HG03060 (cell line): ENCODE measurements at regions not wholly inside any gene's neighbourhood (a gene's known extent, or its start where the extent isn't known, plus 50 kb on each side); places are given as distances from the start of the nearest gene placed in this dataset.
"Not testable (repeated sequence)": the region's sequence is repeated elsewhere in the genome, so short reads cannot be mapped to it uniquely, and the experiment has no call there.

Experiments used
- ATAC-seq: cut with Tn5 transposase; IDR thresholded peaks from one replicate; pipeline ENCODE4 v1.9.1; 2021; ENCODE audit warnings: low read depth, moderate number of reproducible peaks; ENCODE audit not compliant: unreplicated experiment

DNA sequence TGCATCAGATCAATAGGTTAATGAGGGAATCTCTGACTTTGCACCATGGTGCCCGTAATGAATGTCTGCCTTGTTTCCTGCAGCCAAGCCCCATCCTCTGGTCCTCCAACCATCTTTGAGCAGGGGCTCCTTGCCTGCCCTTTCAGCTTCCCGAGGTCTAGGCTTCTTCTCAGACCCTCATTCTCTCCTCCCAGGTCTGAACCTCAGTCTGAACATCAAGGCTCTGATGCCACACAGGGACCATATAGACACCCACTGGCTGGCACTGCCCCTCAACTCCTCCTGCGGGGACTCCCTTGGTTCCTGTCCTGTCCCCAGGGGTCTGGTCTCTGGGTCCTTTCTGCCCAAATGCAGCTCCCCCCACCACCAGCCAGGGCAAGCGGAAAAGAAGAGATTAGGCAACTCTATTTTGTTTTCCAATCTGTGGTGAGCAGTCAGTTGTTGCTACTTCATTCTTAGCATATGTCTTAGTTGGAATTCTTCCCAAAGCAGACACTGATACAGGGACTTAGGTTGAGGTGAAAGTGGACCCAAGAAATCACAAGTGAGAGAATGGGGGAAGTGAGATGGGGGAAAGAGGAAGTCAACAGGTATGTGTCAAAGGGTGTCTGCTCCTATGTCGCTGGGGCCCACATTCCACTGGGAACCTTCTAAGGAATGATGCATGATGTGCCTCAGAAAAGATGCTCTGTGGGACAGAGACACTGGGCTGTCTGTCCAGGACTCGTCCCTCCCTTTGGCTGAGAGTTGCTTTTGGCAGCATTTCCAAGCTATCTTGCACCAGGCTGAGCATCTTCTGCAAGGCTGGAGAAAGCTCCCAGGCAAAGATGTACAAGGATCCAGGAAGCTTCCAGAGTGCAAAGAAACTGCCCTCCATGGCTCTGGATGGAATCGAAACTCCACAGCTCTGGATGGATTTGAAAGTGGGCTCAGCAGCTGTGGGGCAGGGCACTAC, 1096.5 kb upstream of the TMEM132C start:
- no peak for ATAC-seq

- no peak for ATAC-seq
Measured at GRCh38 chr12:127172861-127173260, 1094.1 kb upstream of the TMEM132C start.

DNA sequence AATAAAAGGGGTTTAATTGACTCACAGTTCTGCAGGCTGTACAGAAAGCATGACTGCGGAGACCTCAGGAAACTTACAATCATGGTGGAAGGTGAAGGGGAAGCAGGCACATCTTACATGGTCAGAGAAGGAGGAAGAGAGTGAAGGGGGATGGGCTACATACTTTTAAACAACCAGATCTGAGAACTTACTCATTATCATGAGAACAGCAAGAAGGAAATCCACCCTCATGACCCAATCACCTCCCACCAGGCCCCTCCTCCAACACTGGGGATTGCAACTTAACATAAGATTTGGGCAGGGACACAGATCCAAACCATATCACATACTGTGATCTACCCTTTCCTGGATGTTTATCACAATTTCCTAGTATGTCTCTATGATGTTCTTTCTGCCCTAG, 1093.0 kb upstream of the TMEM132C start:
- ATAC-seq, result not testable (repeated sequence)

GRCh38 chr12:127174881-127175280, 1092.1 kb upstream of the TMEM132C start:
- ATAC-seq, result no peak

GRCh38 chr12:127175361-127175760, 1091.6 kb upstream of the TMEM132C start:
- ATAC-seq, result no peak

GRCh38 chr12:127176804-127177203, 1090.2 kb upstream of the TMEM132C start:
- ATAC-seq, result no peak

DNA sequence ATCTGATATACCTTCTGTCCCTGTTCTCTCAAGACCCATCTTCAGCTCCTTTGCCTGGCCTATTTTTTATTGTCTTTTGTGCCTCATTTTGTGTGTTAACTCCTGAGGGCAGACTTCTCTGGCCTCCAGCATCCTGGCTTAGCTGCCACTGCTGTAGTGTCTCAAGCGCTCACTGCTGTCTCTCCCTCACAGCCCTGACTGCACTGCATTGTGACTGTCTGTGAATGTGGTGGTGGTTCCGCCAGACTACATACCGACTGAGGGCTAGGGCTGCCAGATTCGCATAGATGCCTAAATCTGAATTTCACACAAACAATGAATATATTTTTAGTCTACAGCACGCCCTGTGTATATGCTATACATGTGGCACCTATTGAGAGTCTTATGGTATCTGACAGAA, 1088.9 kb upstream of the TMEM132C start:
- no peak for ATAC-seq

GRCh38 chr12:127178463-127178862, 1088.5 kb upstream of the TMEM132C start:
- ATAC-seq, result no peak

GRCh38 chr12:127179176-127179575, 1087.8 kb upstream of the TMEM132C start:
- ATAC-seq, result no peak

DNA sequence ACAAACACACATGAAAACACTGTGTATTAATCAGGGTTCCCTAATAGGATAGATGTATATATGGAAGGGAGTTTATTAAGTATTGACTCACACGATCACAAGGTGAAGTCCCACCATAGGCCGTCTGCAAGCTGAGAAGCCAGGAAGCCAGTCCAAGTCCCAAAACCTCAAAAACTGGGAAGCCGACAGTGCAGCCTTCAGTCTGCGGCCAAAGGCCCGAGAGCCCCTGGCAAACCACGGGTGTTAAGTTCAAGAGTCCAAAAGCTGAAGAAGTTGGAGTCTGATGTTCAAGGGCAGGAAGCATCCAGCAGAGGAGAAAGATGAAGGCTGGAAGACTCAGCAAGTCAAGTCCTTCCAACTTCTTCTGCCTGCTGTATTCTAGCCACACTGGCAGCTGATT, 1085.0 kb upstream of the TMEM132C start:
- no peak for ATAC-seq

DNA sequence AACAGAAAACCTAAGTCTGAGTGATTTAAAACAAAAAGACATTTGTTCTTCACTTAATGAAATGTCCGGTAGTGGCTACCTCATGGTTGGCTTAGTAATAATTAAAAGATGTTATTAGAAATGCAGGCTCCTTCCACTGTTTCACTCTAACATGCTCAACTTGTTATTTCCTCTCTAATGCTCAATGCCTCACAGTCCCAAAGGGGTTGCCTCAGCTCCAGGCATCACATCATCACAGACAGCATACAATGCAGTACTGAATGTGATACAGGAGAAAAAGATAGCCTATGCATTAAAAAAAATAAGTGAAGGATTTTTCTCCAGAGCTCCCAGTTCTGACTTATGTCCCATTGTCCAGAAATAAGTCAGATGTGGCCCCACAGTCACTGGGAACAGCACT, 1077.0 kb upstream of the TMEM132C start:
- ATAC-seq, result no peak

GRCh38 chr12:127191129-127191528, 1075.8 kb upstream of the TMEM132C start:
- no peak for ATAC-seq

DNA sequence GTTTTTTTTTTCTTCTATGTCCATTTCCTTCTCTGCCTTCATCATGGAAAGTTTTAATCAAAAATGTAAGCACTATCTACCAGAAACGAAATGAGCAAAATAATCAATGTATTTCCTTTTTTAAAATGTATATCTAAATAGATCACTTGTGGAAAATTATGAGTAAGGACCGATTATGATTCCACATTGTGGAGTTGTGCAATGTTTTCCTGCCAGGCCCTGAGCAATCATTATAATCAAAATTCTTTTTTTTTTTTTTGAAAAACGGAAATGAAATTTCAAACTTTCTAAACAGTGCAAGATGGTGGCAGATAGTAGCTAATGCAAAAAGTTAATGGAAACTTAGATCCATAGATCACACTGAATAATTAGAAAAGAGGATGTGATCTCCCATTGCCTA, 1074.6 kb upstream of the TMEM132C start:
- ATAC-seq, result no peak

- no peak for ATAC-seq
Measured at GRCh38 chr12:127193341-127193740, 1073.6 kb upstream of the TMEM132C start.

DNA sequence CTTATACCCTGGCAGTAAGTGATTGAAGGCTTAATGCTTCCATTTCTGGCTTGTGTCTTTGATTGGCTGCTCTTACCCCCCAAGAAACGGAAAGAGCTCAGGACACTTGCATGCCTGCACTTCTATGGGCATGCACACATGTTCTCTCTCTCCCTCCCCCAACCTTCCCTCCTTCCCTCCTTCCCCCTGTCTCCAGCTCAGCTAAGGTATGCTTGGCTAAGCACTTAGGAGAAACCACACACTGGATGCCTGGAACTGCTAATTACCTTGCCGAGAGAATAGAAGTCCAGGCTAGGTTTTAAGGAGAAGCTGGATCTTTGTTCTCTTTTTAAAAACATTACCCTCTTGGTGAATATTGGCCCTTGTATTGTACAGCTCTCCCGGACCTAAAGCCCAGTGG, 1072.8 kb upstream of the TMEM132C start:
- ATAC-seq, result no peak

GRCh38 chr12:127205781-127206555, 1061.0 kb upstream of the TMEM132C start:
- ATAC-seq, result no peak

GRCh38 chr12:127209318-127209717, 1057.7 kb upstream of the TMEM132C start:
- no peak for ATAC-seq

GRCh38 chr12:127214186-127214585, 1052.8 kb upstream of the TMEM132C start:
- ATAC-seq, result no peak

DNA sequence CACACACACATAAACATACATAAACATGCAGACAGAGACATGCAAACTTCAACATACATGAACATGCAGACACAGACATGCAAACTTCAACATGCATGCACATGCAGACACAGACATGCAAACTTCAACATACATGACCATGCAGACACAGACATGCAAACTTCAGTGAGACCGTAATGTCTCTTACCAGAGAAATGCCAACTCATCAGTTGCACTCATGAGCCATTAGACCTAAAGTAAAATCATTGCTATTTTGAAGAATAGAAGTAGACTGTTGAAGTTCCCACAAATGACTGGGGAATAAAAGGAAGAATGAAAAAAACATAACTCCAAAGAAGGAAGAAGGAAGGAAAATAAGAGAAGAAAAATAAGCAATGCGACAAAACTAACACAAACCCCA, 1044.0 kb upstream of the TMEM132C start:
- ATAC-seq, result no peak

- ATAC-seq, result no peak
Measured at GRCh38 chr12:127223731-127224130, 1043.2 kb upstream of the TMEM132C start.

- ATAC-seq, result no peak
Measured at GRCh38 chr12:127230843-127231260, 1036.1 kb upstream of the TMEM132C start.

GRCh38 chr12:127231371-127231770, 1035.6 kb upstream of the TMEM132C start:
- ATAC-seq, result no peak
